ENCODE measurements at regions not wholly inside any gene's neighbourhood (a gene's known extent, or its start where the extent isn't known, plus 50 kb on each side); places are given as distances from the start of the nearest gene placed in this dataset.

DNA sequence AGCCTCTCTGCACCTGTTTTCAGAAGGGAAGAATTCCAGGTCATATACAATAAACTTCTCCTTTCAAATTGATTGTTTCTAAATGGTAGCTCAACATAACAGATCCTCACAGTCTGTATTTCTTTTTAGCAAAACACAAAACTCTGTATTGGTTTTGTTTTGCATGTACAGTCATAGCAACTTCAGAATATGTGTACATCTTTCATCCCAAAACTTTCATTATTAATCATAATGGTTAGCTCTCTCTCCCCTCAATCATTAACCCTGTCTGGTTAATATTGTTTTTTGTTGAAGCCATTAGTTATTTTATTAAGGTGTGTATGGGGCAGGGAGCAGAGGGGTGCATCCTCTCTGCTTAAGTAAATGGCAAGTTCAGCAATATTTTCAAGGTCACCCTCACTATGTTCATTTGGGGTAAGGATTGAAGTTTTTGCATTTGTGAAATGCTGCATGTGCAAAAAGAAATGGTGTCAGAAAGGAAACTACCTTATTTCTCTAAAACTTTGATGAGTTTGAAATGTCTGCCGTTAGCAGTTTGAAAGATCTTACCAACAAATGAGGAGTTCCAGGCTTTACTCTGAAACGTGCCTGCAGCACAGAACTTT, 136.8 kb upstream of the BTBD3 start:
- no peak overlapping the region for H3K27ac Mint-ChIP-seq
- no peak for DNase-seq (ENCODE audit: low spot score)
- no peaks in the 10 kb centered on the region for H3K36me3 Mint-ChIP-seq (ENCODE audit: low read depth)
- Histone ChIP-seq H3K9me2 (ENCODE audit: insufficient read depth) (peaks cover 3% of the 10 kb centered on the region), H4K20me1 (replicated peaks; ENCODE audit: insufficient read depth) (no peaks in the 10 kb centered on the region), H3K27me3 (ENCODE audit: insufficient read depth) (no peaks in the 10 kb centered on the region), H3K4me2 (no peak overlapping the region), H2AFZ (no peak overlapping the region), H3K79me2 (replicated peaks; ENCODE audit: insufficient read depth) (no peaks in the 10 kb centered on the region), H3K36me3 (ENCODE audit: insufficient read depth) (no peaks in the 10 kb centered on the region), H3K27ac (ENCODE audit: low read depth) (no peak overlapping the region), H3K4me1 (ENCODE audit: insufficient read depth) (peaks cover 45% of the 10 kb centered on the region), H3F3A (replicated peaks; ENCODE audit: low read depth) (no peaks in the 10 kb centered on the region), H3K4me3 (no peak overlapping the region)
- no peaks in the 10 kb centered on the region for H3K9me3 Mint-ChIP-seq
- H3K27me3 Mint-ChIP-seq (ENCODE audit: insufficient read depth, low read depth, poor library complexity), result no peaks in the 10 kb centered on the region
- peaks cover 53% of the 10 kb centered on the region for H3K4me1 Mint-ChIP-seq
- no peak overlapping the region for H3K4me3 Mint-ChIP-seq
- no peak for TF ChIP-seq STAT1 (IDR thresholded peaks at IDR 0.05; ENCODE audit: unreplicated experiment)
- no peak for TF ChIP-seq ZNF114 (CRISPR knock-in tag; IDR thresholded peaks at IDR 0.05)
- TF ChIP-seq EZH2phosphoT487 (IDR thresholded peaks at IDR 0.05; ENCODE audit: unreplicated experiment), result no peak
- TF ChIP-seq NANOG (IDR thresholded peaks at IDR 0.05; ENCODE audit: borderline replicate concordance), result no peak
- TF ChIP-seq, protein P1, sequence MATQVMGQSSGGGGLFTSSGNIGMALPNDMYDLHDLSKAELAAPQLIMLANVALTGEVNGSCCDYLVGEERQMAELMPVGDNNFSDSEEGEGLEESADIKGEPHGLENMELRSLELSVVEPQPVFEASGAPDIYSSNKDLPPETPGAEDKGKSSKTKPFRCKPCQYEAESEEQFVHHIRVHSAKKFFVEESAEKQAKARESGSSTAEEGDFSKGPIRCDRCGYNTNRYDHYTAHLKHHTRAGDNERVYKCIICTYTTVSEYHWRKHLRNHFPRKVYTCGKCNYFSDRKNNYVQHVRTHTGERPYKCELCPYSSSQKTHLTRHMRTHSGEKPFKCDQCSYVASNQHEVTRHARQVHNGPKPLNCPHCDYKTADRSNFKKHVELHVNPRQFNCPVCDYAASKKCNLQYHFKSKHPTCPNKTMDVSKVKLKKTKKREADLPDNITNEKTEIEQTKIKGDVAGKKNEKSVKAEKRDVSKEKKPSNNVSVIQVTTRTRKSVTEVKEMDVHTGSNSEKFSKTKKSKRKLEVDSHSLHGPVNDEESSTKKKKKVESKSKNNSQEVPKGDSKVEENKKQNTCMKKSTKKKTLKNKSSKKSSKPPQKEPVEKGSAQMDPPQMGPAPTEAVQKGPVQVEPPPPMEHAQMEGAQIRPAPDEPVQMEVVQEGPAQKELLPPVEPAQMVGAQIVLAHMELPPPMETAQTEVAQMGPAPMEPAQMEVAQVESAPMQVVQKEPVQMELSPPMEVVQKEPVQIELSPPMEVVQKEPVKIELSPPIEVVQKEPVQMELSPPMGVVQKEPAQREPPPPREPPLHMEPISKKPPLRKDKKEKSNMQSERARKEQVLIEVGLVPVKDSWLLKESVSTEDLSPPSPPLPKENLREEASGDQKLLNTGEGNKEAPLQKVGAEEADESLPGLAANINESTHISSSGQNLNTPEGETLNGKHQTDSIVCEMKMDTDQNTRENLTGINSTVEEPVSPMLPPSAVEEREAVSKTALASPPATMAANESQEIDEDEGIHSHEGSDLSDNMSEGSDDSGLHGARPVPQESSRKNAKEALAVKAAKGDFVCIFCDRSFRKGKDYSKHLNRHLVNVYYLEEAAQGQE (IDR thresholded peaks at IDR 0.05; ENCODE audit: unreplicated experiment), result no peak
- TF ChIP-seq CREB1 (CRISPR knock-in tag; IDR thresholded peaks at IDR 0.05; ENCODE audit: low read depth), result no peak
- TF ChIP-seq, protein P2, sequence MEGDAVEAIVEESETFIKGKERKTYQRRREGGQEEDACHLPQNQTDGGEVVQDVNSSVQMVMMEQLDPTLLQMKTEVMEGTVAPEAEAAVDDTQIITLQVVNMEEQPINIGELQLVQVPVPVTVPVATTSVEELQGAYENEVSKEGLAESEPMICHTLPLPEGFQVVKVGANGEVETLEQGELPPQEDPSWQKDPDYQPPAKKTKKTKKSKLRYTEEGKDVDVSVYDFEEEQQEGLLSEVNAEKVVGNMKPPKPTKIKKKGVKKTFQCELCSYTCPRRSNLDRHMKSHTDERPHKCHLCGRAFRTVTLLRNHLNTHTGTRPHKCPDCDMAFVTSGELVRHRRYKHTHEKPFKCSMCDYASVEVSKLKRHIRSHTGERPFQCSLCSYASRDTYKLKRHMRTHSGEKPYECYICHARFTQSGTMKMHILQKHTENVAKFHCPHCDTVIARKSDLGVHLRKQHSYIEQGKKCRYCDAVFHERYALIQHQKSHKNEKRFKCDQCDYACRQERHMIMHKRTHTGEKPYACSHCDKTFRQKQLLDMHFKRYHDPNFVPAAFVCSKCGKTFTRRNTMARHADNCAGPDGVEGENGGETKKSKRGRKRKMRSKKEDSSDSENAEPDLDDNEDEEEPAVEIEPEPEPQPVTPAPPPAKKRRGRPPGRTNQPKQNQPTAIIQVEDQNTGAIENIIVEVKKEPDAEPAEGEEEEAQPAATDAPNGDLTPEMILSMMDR (conservative IDR thresholded peaks at IDR 0.05; ENCODE audit: low read depth in 2 of 2), result no peak
- TF ChIP-seq, protein P3, sequence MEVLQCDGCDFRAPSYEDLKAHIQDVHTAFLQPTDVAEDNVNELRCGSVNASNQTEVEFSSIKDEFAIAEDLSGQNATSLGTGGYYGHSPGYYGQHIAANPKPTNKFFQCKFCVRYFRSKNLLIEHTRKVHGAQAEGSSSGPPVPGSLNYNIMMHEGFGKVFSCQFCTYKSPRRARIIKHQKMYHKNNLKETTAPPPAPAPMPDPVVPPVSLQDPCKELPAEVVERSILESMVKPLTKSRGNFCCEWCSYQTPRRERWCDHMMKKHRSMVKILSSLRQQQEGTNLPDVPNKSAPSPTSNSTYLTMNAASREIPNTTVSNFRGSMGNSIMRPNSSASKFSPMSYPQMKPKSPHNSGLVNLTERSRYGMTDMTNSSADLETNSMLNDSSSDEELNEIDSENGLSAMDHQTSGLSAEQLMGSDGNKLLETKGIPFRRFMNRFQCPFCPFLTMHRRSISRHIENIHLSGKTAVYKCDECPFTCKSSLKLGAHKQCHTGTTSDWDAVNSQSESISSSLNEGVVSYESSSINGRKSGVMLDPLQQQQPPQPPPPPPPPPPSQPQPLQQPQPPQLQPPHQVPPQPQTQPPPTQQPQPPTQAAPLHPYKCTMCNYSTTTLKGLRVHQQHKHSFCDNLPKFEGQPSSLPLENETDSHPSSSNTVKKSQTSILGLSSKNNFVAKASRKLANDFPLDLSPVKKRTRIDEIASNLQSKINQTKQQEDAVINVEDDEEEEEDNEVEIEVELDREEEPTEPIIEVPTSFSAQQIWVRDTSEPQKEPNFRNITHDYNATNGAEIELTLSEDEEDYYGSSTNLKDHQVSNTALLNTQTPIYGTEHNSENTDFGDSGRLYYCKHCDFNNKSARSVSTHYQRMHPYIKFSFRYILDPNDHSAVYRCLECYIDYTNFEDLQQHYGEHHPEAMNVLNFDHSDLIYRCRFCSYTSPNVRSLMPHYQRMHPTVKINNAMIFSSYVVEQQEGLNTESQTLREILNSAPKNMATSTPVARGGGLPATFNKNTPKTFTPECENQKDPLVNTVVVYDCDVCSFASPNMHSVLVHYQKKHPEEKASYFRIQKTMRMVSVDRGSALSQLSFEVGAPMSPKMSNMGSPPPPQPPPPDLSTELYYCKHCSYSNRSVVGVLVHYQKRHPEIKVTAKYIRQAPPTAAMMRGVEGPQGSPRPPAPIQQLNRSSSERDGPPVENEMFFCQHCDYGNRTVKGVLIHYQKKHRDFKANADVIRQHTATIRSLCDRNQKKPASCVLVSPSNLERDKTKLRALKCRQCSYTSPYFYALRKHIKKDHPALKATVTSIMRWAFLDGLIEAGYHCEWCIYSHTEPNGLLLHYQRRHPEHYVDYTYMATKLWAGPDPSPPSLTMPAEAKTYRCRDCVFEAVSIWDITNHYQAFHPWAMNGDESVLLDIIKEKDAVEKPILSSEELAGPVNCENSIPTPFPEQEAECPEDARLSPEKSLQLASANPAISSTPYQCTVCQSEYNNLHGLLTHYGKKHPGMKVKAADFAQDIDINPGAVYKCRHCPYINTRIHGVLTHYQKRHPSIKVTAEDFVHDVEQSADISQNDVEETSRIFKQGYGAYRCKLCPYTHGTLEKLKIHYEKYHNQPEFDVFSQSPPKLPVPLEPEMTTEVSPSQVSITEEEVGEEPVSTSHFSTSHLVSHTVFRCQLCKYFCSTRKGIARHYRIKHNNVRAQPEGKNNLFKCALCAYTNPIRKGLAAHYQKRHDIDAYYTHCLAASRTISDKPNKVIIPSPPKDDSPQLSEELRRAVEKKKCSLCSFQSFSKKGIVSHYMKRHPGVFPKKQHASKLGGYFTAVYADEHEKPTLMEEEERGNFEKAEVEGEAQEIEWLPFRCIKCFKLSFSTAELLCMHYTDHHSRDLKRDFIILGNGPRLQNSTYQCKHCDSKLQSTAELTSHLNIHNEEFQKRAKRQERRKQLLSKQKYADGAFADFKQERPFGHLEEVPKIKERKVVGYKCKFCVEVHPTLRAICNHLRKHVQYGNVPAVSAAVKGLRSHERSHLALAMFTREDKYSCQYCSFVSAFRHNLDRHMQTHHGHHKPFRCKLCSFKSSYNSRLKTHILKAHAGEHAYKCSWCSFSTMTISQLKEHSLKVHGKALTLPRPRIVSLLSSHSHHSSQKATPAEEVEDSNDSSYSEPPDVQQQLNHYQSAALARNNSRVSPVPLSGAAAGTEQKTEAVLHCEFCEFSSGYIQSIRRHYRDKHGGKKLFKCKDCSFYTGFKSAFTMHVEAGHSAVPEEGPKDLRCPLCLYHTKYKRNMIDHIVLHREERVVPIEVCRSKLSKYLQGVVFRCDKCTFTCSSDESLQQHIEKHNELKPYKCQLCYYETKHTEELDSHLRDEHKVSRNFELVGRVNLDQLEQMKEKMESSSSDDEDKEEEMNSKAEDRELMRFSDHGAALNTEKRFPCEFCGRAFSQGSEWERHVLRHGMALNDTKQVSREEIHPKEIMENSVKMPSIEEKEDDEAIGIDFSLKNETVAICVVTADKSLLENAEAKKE (CRISPR knock-in tag; IDR thresholded peaks at IDR 0.05), result no peak
- TF ChIP-seq POLR2AphosphoS5 (IDR thresholded peaks at IDR 0.05; ENCODE audit: low read depth), result no peak
- ATAC-seq, result no peak

All from GM23338 (cell line).